Panc1 (cell line): ENCODE measurements at regions not wholly inside any gene's neighbourhood (a gene's known extent, or its start where the extent isn't known, plus 50 kb on each side); places are given as distances from the start of the nearest gene placed in this dataset.

Experiments used
- CTCF ChIP-seq: fragments of 450-650 bp; IDR thresholded peaks from 2 replicates; pipeline ENCODE4 v1.5.1; 2017; ENCODE audit warnings: mild to moderate bottlenecking
- POLR2AphosphoS5 ChIP-seq: IDR thresholded peaks from 2 replicates; pipeline ENCODE4 v1.6.1; 2012; ENCODE audit warnings: mild to moderate bottlenecking, low read depth, low read length, moderate library complexity

- TF ChIP-seq CTCF (no peak), POLR2AphosphoS5 (no peak)
These were observed 93.5 kb downstream of the MBL2 start for GRCh38 chr10:52679117-52679516.
